HG03095 (cell line): ENCODE measurements at regions not wholly inside any gene's neighbourhood (a gene's known extent, or its start where the extent isn't known, plus 50 kb on each side); places are given as distances from the start of the nearest gene placed in this dataset.

Experiments used
- ATAC-seq: cut with Tn5 transposase; IDR thresholded peaks from one replicate; pipeline ENCODE4 v1.9.1; 2021; ENCODE audit warnings: moderate library complexity; ENCODE audit not compliant: unreplicated experiment

- ATAC-seq: no peak
Measured at GRCh38 chr18:73966954-73967353, 180.7 kb downstream of the FBXO15 start.

- ATAC-seq: no peak
Measured at GRCh38 chr18:73962256-73962655, 185.4 kb downstream of the FBXO15 start.

- no peak for ATAC-seq
Measured at GRCh38 chr18:73961804-73962203, 185.8 kb downstream of the FBXO15 start.

- ATAC-seq: no peak
Measured at GRCh38 chr18:73959352-73959751, 188.3 kb downstream of the FBXO15 start.

GRCh38 chr18:73954268-73954667 is 193.4 kb downstream of the FBXO15 start:
- no peak for ATAC-seq

- ATAC-seq: no peak
Measured at GRCh38 chr18:73952296-73952946, 195.2 kb downstream of the FBXO15 start.

- ATAC-seq: no peak
Measured at GRCh38 chr18:73950116-73950700, 197.4 kb downstream of the FBXO15 start.

GRCh38 chr18:73948497-73948896 is 199.1 kb downstream of the FBXO15 start:
- no peak for ATAC-seq

- ATAC-seq: no peak
Measured at GRCh38 chr18:73948084-73948483, 199.6 kb downstream of the FBXO15 start.

- no peak for ATAC-seq
Measured at GRCh38 chr18:73947180-73947921, 200.3 kb downstream of the FBXO15 start.

- no peak for ATAC-seq
Measured at GRCh38 chr18:73945130-73945792, 202.4 kb downstream of the FBXO15 start.

- ATAC-seq: no peak
Measured at GRCh38 chr18:73944715-73945114, 202.9 kb downstream of the FBXO15 start.

- ATAC-seq: no peak
Measured at GRCh38 chr18:73943763-73944162, 203.9 kb downstream of the FBXO15 start.

GRCh38 chr18:73942956-73943355 is 204.7 kb downstream of the FBXO15 start:
- ATAC-seq: no peak

- no peak for ATAC-seq
Measured at GRCh38 chr18:73942081-73942625, 205.5 kb downstream of the FBXO15 start.

- ATAC-seq: no peak
Measured at GRCh38 chr18:73940721-73941120, 206.9 kb downstream of the FBXO15 start.

GRCh38 chr18:73939391-73939790 is 208.2 kb downstream of the FBXO15 start:
- no peak for ATAC-seq

GRCh38 chr18:73933685-73934084 is 213.9 kb downstream of the FBXO15 start:
- ATAC-seq: no peak

GRCh38 chr18:73932976-73933375 is 214.7 kb downstream of the FBXO15 start:
- no peak for ATAC-seq

GRCh38 chr18:73927496-73927895 is 220.1 kb downstream of the FBXO15 start:
- ATAC-seq: no peak

- ATAC-seq: no peak
Measured at GRCh38 chr18:73924836-73925235, 222.8 kb downstream of the FBXO15 start.
